Caco-2 (cell line): ENCODE measurements at regions not wholly inside any gene's neighbourhood (a gene's known extent, or its start where the extent isn't known, plus 50 kb on each side); places are given as distances from the start of the nearest gene placed in this dataset.

Source experiments
- BruUV-seq: library from RNA; stranded (reverse); fragments of 400-500 nt; replicated peaks from 2 replicates; lab custom pipeline; 2021; lab: Mats Ljungman, UMichigan
- CTCF ChIA-PET: fragments of 300-600 bp; sonication (Branson Sonifier 250); formaldehyde crosslinking; loops from one replicate; lab custom pipeline; 2022; ENCODE audit warnings: antibody characterized with exemption; lab: Charles Lee
- POLR2A ChIA-PET: fragments of 300-600 bp; sonication (Branson Sonifier 250); formaldehyde crosslinking; loops from one replicate; lab custom pipeline; 2022; ENCODE audit warnings: antibody characterized with exemption; lab: Charles Lee
- DNase-seq, 2 experiments: peaks; one replicate each; pipeline versions ENCODE4 v3.0.0 to v3.0.0-alpha.2; 2020 to 2022
- H3K27me3 ChIP-seq: replicated peaks from 2 replicates; pipeline ENCODE4 v1.6.0; 2011; ENCODE audit warnings: low read length; ENCODE audit not compliant: control insufficient read depth, insufficient read depth
- H3K36me3 ChIP-seq: 2 replicates; pipeline ENCODE4 v1.5.1; 2011; ENCODE audit warnings: low read length; ENCODE audit not compliant: control insufficient read depth, insufficient read depth
- H3K4me1 ChIP-seq: fragments of 250-450 bp; sonication (Bioruptor Pico); 2 replicates; pipeline ENCODE4 v1.5.1; 2020; ENCODE audit warnings: mild to moderate bottlenecking
- H3K4me3 ChIP-seq: 2 replicates; pipeline ENCODE4 v1.5.1; 2011; ENCODE audit warnings: low read depth, mild to moderate bottlenecking, control low read depth, low read length
- H3K9me3 ChIP-seq: fragments of 250-450 bp; sonication (Bioruptor Pico); 2 replicates; pipeline ENCODE4 v1.5.1; 2020; ENCODE audit warnings: mild to moderate bottlenecking, moderate library complexity
- H3K27ac Mint-ChIP-seq: one replicate; pipeline ENCODE4 v1.8.0; 2022; ENCODE audit warnings: mixed read lengths; ENCODE audit not compliant: unreplicated experiment
- H3K27me3 Mint-ChIP-seq: one replicate; pipeline ENCODE4 v1.8.0; 2022; ENCODE audit warnings: mixed read lengths; ENCODE audit not compliant: insufficient read depth, unreplicated experiment
- H3K36me3 Mint-ChIP-seq: one replicate; pipeline ENCODE4 v1.8.0; 2022; ENCODE audit warnings: mild to moderate bottlenecking, mixed read lengths; ENCODE audit not compliant: insufficient read depth, unreplicated experiment
- H3K4me1 Mint-ChIP-seq: one replicate; pipeline ENCODE4 v1.8.0; 2022; ENCODE audit warnings: low read depth, mixed read lengths; ENCODE audit not compliant: unreplicated experiment
- H3K4me3 Mint-ChIP-seq: one replicate; pipeline ENCODE4 v1.8.0; 2022; ENCODE audit warnings: mild to moderate bottlenecking, moderate library complexity, mixed read lengths; ENCODE audit not compliant: unreplicated experiment
- H3K9me3 Mint-ChIP-seq: one replicate; pipeline ENCODE4 v1.8.0; 2022; ENCODE audit warnings: mixed read lengths; ENCODE audit not compliant: unreplicated experiment
- CTCF ChIP-seq, 2 experiments: fragments of 200-600 bp in 1 of 2; IDR thresholded peaks; 1 replicate in 1 of 2; 2 replicates in 1 of 2; pipeline versions ENCODE4 v1.5.1 to v1.8.0; 2011 to 2022; ENCODE audit warnings: antibody characterized with exemption in 1 of 2, control low read depth in 1 of 2, inconsistent platforms in 1 of 2, low read depth in 1 of 2, low read length in 1 of 2, mild to moderate bottlenecking in 1 of 2, moderate library complexity in 1 of 2; ENCODE audit not compliant: insufficient read depth in 1 of 2, severe bottlenecking in 1 of 2, unreplicated experiment in 1 of 2
- intact Hi-C: fragments of 100-400 bp; cut with micrococcal nuclease; formaldehyde crosslinking; loops from one replicate; pipeline ENCODE4 v1.10.0; 2022; ENCODE audit not compliant: unreplicated experiment

DNA sequence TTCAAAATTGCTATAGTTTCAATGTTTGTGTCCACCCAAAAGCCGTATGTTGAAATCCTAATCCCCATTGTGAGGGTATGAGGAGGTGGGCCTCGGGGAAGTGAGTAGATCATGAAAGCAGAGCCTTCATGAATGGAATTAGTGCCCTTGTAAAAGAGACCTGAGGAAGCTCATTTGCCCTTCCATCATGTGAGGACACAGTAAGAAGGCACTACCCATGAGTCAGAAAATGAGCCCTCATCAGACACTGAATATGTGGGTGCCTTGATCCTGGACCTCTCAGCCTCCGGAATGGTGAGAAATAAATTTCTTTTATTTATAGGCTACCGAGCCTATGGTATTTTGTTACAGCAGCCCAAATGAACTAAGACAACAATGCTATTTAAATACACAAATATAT, 57.7 kb upstream of the EFHC2 start:
- H3K9me3 ChIP-seq = no peaks in the 10 kb centered on the region
- H3K27me3 ChIP-seq = no peaks in the 10 kb centered on the region
- POLR2A ChIA-PET = no interaction called here
- H3K27ac Mint-ChIP-seq = no peak overlapping the region
- H3K9me3 Mint-ChIP-seq = no peaks in the 10 kb centered on the region
- H3K36me3 ChIP-seq = no peaks in the 10 kb centered on the region
- no peak for DNase-seq
- no peaks in the 10 kb centered on the region for H3K4me1 ChIP-seq
- H3K4me3 Mint-ChIP-seq = no peak overlapping the region
- no peak overlapping the region for H3K4me3 ChIP-seq
- H3K36me3 Mint-ChIP-seq = no peaks in the 10 kb centered on the region
- TF ChIP-seq CTCF (IDR thresholded peaks at IDR 0.05; ENCODE audit: insufficient read depth in 1 of 2, low read depth in 1 of 2, low read length in 1 of 2, severe bottlenecking in 1 of 2, unreplicated experiment in 1 of 2) = no peak
- CTCF ChIA-PET = no interaction called here
- intact Hi-C loops = no loop called here
- no peaks in the 10 kb centered on the region for H3K4me1 Mint-ChIP-seq
- no TSS peak for BruUV-seq
- no peaks in the 10 kb centered on the region for H3K27me3 Mint-ChIP-seq

- H3K4me3 Mint-ChIP-seq = no peak overlapping the region
- Histone ChIP-seq H3K9me3 (no peaks in the 10 kb centered on the region), H3K4me1 (no peaks in the 10 kb centered on the region), H3K36me3 (no peaks in the 10 kb centered on the region), H3K27me3 (no peaks in the 10 kb centered on the region), H3K4me3 (no peak overlapping the region)
- TF ChIP-seq CTCF (IDR thresholded peaks at IDR 0.05; ENCODE audit: insufficient read depth in 1 of 2, low read depth in 1 of 2, low read length in 1 of 2, severe bottlenecking in 1 of 2, unreplicated experiment in 1 of 2) = no peak
- H3K27me3 Mint-ChIP-seq = no peaks in the 10 kb centered on the region
- H3K4me1 Mint-ChIP-seq = no peaks in the 10 kb centered on the region
- CTCF ChIA-PET = no interaction called here
- no peaks in the 10 kb centered on the region for H3K36me3 Mint-ChIP-seq
- no peak overlapping the region for H3K27ac Mint-ChIP-seq
- POLR2A ChIA-PET = no interaction called here
- BruUV-seq = no TSS peak
- no peak for DNase-seq
- H3K9me3 Mint-ChIP-seq = no peaks in the 10 kb centered on the region
- intact Hi-C loops = no loop called here
Observed at GRCh38 chrX:44400588-44400987, 57.1 kb upstream of the EFHC2 start.

DNA sequence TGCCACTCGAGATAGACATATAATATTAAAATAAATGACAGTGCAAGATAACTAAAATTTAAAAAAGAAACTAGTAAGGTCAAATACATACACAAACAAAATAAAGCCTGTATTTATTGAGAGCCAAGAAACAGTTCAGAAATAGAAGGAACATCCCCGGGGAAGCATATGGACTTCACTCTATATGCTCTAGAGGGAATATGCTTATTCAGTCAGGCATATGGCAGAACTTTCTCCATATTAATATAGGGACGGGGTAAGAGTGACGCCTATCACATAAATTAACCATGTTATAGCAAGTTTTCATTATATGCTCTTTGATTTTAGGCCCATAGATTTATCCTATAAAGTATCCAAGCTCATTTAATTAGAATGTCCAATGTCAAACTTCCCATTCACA, 56.7 kb upstream of the EFHC2 start:
- TF ChIP-seq CTCF (IDR thresholded peaks at IDR 0.05; ENCODE audit: insufficient read depth in 1 of 2, low read depth in 1 of 2, low read length in 1 of 2, severe bottlenecking in 1 of 2, unreplicated experiment in 1 of 2) = no peak
- H3K4me1 ChIP-seq = no peaks in the 10 kb centered on the region
- H3K9me3 ChIP-seq = no peaks in the 10 kb centered on the region
- no peaks in the 10 kb centered on the region for H3K36me3 ChIP-seq
- H3K4me3 ChIP-seq = no peak overlapping the region
- ChIA-PET CTCF (no interaction called here), POLR2A (no interaction called here)
- H3K36me3 Mint-ChIP-seq = no peaks in the 10 kb centered on the region
- no peaks in the 10 kb centered on the region for H3K4me1 Mint-ChIP-seq
- H3K4me3 Mint-ChIP-seq = no peak overlapping the region
- no peaks in the 10 kb centered on the region for H3K27me3 ChIP-seq
- H3K27me3 Mint-ChIP-seq = no peaks in the 10 kb centered on the region
- DNase-seq = no peak
- H3K9me3 Mint-ChIP-seq = no peaks in the 10 kb centered on the region
- no TSS peak for BruUV-seq
- intact Hi-C loops = no loop called here
- no peak overlapping the region for H3K27ac Mint-ChIP-seq
